ENCODE measurements at regions not wholly inside any gene's neighbourhood (a gene's known extent, or its start where the extent isn't known, plus 50 kb on each side); places are given as distances from the start of the nearest gene placed in this dataset.

DNA sequence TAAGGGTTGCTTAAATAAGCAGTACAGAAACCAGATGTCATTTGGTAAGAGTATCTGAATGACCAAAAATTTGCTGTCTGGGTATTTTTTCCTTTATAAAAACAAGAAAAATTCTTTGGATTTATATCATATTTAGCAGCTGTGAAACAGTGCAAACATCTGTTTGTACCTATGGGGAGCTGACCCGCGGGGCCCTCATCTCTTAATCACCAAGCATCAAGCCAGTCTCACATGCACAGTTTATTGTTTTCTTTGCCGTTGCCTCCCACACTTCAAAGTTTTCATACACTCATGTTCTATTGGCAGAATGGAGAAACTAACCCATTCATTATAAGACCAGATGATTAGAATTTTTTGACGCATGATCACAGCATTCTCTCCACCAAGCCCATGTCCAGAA, 142.2 kb downstream of the BMP4 start:
- intact Hi-C loops (cut with DNase I) = no loop called here
- DNase-seq (no peak), ATAC-seq (no peak)
- Histone ChIP-seq H3K27ac (no peak overlapping the region), H3K4me3 (no peak overlapping the region), H3K36me3 (ENCODE audit: insufficient read depth in 1 of 2, low read depth in 1 of 2) (no peaks in the 10 kb centered on the region), H3K9me3 (peaks cover 6% of the 10 kb centered on the region), H3K4me1 (no peaks in the 10 kb centered on the region), H3K27me3 (ENCODE audit: insufficient read depth in 3 of 3, low read length in 2 of 3) (no peaks in the 10 kb centered on the region)
- WGBS, 3 donors = 26 to 28% (median 26%) methylated on average over 4 of the region's 4 CpGs
- TF ChIP-seq, protein P1, sequence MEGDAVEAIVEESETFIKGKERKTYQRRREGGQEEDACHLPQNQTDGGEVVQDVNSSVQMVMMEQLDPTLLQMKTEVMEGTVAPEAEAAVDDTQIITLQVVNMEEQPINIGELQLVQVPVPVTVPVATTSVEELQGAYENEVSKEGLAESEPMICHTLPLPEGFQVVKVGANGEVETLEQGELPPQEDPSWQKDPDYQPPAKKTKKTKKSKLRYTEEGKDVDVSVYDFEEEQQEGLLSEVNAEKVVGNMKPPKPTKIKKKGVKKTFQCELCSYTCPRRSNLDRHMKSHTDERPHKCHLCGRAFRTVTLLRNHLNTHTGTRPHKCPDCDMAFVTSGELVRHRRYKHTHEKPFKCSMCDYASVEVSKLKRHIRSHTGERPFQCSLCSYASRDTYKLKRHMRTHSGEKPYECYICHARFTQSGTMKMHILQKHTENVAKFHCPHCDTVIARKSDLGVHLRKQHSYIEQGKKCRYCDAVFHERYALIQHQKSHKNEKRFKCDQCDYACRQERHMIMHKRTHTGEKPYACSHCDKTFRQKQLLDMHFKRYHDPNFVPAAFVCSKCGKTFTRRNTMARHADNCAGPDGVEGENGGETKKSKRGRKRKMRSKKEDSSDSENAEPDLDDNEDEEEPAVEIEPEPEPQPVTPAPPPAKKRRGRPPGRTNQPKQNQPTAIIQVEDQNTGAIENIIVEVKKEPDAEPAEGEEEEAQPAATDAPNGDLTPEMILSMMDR (IDR thresholded peaks at IDR 0.05) = no peak

DNA sequence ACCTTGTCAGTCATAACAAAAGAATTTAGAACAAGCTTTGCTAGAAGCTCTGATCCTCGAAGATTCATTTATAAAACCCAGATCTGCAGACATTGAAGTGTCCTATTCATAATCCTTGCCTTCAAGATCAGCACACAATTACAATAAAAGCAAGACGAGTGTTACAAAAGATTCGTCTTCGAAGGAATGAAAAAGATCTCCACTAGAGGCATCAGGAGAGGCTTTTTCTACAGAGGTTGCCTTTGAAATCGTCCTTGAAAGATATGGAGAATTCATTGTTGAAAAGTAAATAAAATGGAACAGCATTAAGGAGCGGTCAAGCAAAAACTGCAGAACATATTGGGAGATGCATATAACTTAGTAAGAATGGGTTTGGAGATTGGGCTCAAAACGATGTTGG, 146.4 kb downstream of the BMP4 start:
- no peaks in the 10 kb centered on the region for H3K27me3 ChIP-seq (ENCODE audit: insufficient read depth in 3 of 3, low read length in 2 of 3)
- WGBS, 3 donors = 90 to 95% (median 92%) methylated on average over 7 of the region's 7 CpGs
- intact Hi-C loops (cut with DNase I) = no loop called here
- DNase-seq = no peak
- no peaks in the 10 kb centered on the region for H3K36me3 ChIP-seq (ENCODE audit: insufficient read depth in 1 of 2, low read depth in 1 of 2)
- ATAC-seq = no peak
- H3K27ac ChIP-seq = no peak overlapping the region
- no peak overlapping the region for H3K4me3 ChIP-seq
- no peaks in the 10 kb centered on the region for H3K4me1 ChIP-seq
- no peaks in the 10 kb centered on the region for H3K9me3 ChIP-seq
- TF ChIP-seq, protein P1 (IDR thresholded peaks at IDR 0.05) = no peak

DNA sequence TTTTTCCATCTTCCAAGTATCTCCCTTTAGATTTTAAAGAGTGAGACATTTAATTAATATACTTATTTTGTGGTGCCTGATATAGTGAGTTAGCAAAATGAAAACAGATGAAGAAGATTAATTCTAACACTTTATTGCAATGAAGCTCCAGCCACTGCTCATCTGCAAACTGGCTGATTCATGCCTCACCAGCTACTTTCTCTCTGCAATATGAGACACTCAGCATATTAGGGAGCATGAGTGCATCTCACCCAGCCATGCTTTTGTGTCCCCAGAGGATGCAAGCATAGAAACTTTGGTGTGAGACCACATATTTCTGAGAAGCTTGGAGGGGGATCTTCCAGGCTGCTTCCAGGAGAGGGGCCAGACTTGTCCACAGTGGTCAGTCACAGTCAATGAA, 148.6 kb downstream of the BMP4 start:
- Histone ChIP-seq H3K4me1 (no peaks in the 10 kb centered on the region), H3K27ac (no peak overlapping the region), H3K9me3 (no peaks in the 10 kb centered on the region), H3K36me3 (ENCODE audit: insufficient read depth in 1 of 2, low read depth in 1 of 2) (no peaks in the 10 kb centered on the region), H3K4me3 (no peak overlapping the region), H3K27me3 (ENCODE audit: insufficient read depth in 3 of 3, low read length in 2 of 3) (no peaks in the 10 kb centered on the region)
- DNase-seq (no peak), ATAC-seq (no peak)
- TF ChIP-seq, protein P1 (IDR thresholded peaks at IDR 0.05) = no peak
- intact Hi-C loops (cut with DNase I) = no loop called here

DNA sequence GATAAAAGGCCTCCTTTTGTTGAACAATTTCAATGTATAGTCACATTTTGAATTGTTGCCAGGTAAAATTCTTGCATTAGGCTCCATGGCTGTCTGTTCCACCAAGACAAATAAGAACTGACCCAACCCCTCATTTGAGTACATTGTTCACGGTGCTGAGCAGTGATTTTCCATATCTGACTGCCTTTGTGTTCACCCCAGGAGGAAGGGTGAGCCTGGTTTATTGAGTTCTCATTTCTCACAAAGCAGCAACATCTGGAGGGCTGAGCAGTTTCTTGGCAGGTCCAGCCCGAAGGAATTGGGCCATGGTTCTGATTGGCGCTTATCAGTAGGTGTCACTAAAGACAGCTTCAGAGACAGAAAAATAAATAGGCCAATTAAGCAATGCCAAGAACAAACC, 149.1 kb downstream of the BMP4 start:
- no peaks in the 10 kb centered on the region for H3K4me1 ChIP-seq
- intact Hi-C loops (cut with DNase I) = no loop called here
- peak in 1 of 2 donors; percentile 74 for DNase-seq
- 18 to 31% (median 22%) methylated on average over 3 of the region's 3 CpGs for WGBS, 3 donors
- no peaks in the 10 kb centered on the region for H3K27me3 ChIP-seq (ENCODE audit: insufficient read depth in 3 of 3, low read length in 2 of 3)
- no peak overlapping the region for H3K4me3 ChIP-seq
- TF ChIP-seq, protein P1 (IDR thresholded peaks at IDR 0.05) = no peak
- no peak overlapping the region for H3K27ac ChIP-seq
- no peaks in the 10 kb centered on the region for H3K9me3 ChIP-seq
- ATAC-seq = peak in 2 of 4 donors; percentile 44 to 81
- no peaks in the 10 kb centered on the region for H3K36me3 ChIP-seq (ENCODE audit: insufficient read depth in 1 of 2, low read depth in 1 of 2)

DNA sequence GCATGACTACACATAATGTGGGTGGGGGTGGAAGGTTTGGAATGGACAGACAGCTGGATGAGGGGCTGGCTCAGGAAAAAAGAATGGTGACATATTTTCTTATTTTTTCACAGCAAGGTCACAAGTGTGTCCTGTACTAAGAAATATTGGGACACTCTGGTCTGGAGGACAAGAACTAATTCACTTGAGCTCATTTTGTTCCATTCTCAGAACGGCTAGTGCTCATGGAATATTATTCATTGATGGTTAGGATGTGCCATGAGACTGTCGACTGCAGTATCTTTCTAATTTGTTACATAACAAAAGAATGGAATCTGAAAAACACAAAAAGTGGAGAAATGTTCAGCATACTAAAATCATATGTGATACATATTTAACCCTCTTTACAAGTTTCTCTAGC, 149.5 kb downstream of the BMP4 start:
- H3K27ac ChIP-seq = no peak overlapping the region

More for the DNA sequence above, 149.5 kb downstream of the BMP4 start:
- H3K9me3 ChIP-seq = no peaks in the 10 kb centered on the region
- intact Hi-C loops (cut with DNase I) = no loop called here
- ATAC-seq (peak in 2 of 4 donors; percentile 45 to 80), DNase-seq (no peak)
- no peaks in the 10 kb centered on the region for H3K27me3 ChIP-seq (ENCODE audit: insufficient read depth in 3 of 3, low read length in 2 of 3)
- H3K36me3 ChIP-seq (ENCODE audit: insufficient read depth in 1 of 2, low read depth in 1 of 2) = no peaks in the 10 kb centered on the region
- WGBS, 3 donors = 27 to 35% (median 29%) methylated on average over 2 of the region's 2 CpGs
- TF ChIP-seq, protein P1 (IDR thresholded peaks at IDR 0.05) = no peak
- H3K4me1 ChIP-seq = no peaks in the 10 kb centered on the region
- H3K4me3 ChIP-seq = no peak overlapping the region

Measured in psoas muscle (tissue), 7 donors.